ENCODE measurements at regions not wholly inside any gene's neighbourhood (a gene's known extent, or its start where the extent isn't known, plus 50 kb on each side); places are given as distances from the start of the nearest gene placed in this dataset.

DNA sequence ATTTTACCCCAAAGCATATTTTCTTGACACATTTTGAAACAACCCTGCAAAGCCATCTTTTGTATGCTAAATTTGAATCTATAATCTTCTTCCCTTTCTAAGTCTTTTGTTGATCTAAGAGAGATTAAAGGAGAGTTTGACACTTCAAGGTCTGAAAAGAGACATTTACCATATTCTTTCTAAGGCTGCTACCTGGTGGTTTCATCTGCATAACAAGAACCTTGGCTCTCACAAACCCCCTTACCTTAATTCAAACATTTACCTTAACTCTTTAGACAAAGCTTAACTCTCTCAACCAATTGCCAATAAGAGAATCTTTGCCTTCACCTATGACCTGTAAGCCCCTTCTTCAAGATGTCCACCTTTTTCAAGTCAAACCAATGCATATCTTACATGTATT lies 1143.6 kb downstream of the CDH11 start:
- intact Hi-C loops (cut with DNase I) = no loop called here
- no peaks in the 10 kb centered on the region for H3K36me3 ChIP-seq
- H3K9me3 ChIP-seq = peaks cover 0 to 6% (median 0%) of the 10 kb centered on the region in 12 donors
- no peaks in the 10 kb centered on the region for H3K4me1 ChIP-seq
- no peak overlapping the region for H3K4me3 ChIP-seq
- ATAC-seq (no peak), DNase-seq (no peak)
- TF ChIP-seq, protein P1, sequence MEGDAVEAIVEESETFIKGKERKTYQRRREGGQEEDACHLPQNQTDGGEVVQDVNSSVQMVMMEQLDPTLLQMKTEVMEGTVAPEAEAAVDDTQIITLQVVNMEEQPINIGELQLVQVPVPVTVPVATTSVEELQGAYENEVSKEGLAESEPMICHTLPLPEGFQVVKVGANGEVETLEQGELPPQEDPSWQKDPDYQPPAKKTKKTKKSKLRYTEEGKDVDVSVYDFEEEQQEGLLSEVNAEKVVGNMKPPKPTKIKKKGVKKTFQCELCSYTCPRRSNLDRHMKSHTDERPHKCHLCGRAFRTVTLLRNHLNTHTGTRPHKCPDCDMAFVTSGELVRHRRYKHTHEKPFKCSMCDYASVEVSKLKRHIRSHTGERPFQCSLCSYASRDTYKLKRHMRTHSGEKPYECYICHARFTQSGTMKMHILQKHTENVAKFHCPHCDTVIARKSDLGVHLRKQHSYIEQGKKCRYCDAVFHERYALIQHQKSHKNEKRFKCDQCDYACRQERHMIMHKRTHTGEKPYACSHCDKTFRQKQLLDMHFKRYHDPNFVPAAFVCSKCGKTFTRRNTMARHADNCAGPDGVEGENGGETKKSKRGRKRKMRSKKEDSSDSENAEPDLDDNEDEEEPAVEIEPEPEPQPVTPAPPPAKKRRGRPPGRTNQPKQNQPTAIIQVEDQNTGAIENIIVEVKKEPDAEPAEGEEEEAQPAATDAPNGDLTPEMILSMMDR (IDR thresholded peaks at IDR 0.05) = no peak
- no peak for TF ChIP-seq POLR2A (IDR thresholded peaks at IDR 0.05)
- no peak overlapping the region for H3K27ac ChIP-seq
- no peaks in the 10 kb centered on the region for H3K27me3 ChIP-seq

DNA sequence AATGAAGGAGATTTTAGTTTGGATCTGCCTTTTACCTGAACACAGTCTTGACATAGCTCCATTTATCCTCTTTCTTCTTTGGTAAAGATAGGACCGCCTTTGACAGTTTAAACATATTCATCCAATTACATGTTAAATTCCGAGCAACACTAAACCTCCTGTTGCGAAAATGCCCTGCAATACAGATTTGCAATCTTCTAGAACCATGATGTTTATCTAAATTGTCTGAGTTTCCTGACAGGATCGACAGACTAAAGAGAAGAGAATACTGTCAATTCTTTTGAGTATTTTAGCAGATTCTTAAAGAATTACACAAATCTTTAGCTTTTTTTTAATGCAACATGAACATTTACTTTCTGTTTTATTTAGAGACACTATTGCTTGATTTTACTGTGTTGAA lies 1145.5 kb downstream of the CDH11 start:
- no peak overlapping the region for H3K4me3 ChIP-seq
- H3K27ac ChIP-seq = no peak overlapping the region
- intact Hi-C loops (cut with DNase I) = no loop called here
- peaks cover 0 to 6% (median 0%) of the 10 kb centered on the region in 12 donors for H3K9me3 ChIP-seq
- 78 to 84% (median 82%) methylated on average over 4 of the region's 4 CpGs for WGBS, 4 donors
- DNase-seq = no peak
- TF ChIP-seq, protein P1 (IDR thresholded peaks at IDR 0.05) = no peak
- no peak for TF ChIP-seq POLR2A (IDR thresholded peaks at IDR 0.05)
- H3K27me3 ChIP-seq = no peaks in the 10 kb centered on the region
- ATAC-seq = no peak
- no peaks in the 10 kb centered on the region for H3K36me3 ChIP-seq
- H3K4me1 ChIP-seq = no peaks in the 10 kb centered on the region

DNA sequence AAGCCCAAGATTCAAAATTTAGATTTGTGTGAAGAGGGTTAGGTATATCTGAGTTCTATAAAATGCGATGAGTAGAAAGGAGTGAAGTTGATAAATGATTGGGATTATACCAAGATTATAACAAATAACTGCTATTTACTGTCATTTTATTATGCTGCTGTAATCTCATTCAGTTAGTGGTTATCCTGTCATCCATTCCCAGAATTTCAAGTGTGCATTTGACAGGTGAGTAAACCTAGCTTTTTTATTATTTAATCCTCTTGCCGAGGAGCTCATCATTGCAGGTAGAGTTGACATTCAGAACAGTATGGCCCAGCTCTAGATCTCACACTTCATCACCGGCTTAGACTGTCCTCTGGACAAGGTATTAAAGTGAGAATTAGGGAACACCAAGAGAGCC lies 1146.2 kb downstream of the CDH11 start:
- intact Hi-C loops (cut with DNase I) = no loop called here
- no peak for TF ChIP-seq POLR2A (IDR thresholded peaks at IDR 0.05)
- TF ChIP-seq, protein P1 (IDR thresholded peaks at IDR 0.05) = no peak
- 87 to 91% (median 90%) methylated on average over 3 of the region's 3 CpGs for WGBS, 4 donors

DNA sequence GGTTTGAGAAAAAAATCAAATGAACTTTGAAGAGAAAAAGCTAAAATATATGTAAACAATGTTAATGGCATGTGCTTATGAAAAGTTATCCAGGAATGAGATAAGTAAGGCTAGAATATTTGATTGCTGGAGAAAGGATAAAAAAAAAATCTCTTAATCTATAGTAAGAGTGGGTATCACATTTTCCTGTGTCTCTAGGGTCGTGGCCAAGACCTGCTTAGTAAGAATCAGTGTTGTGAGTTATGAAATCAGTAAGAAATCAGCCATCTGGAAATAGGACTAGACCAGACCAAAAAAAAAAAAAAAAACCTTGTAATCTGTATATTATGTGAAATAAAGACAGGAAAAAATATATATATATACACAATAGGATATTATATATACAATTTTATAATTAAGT lies 1153.9 kb downstream of the CDH11 start:
- Histone ChIP-seq H3K27ac (no peak overlapping the region), H3K4me3 (no peak overlapping the region), H3K9me3 (no peaks in the 10 kb centered on the region), H3K36me3 (no peaks in the 10 kb centered on the region), H3K27me3 (no peaks in the 10 kb centered on the region), H3K4me1 (no peaks in the 10 kb centered on the region)
- DNase-seq = no peak
- intact Hi-C loops (cut with DNase I) = no loop called here
- no peak for TF ChIP-seq POLR2A (IDR thresholded peaks at IDR 0.05)
- TF ChIP-seq, protein P1 (IDR thresholded peaks at IDR 0.05) = no peak
- ATAC-seq = no peak
- 35 to 53% (median 49%) methylated on average over 1 of the region's 1 CpG for WGBS, 4 donors

More for the DNA sequence above, 1146.2 kb downstream of the CDH11 start:
- no peaks in the 10 kb centered on the region for H3K4me1 ChIP-seq
- H3K27ac ChIP-seq = no peak overlapping the region
- ATAC-seq (no peak), DNase-seq (no peak)
- no peaks in the 10 kb centered on the region for H3K36me3 ChIP-seq
- H3K9me3 ChIP-seq = peaks cover 0 to 6% (median 0%) of the 10 kb centered on the region in 12 donors
- no peak overlapping the region for H3K4me3 ChIP-seq
- H3K27me3 ChIP-seq = no peaks in the 10 kb centered on the region
